ENCODE measurements at regions not wholly inside any gene's neighbourhood (a gene's known extent, or its start where the extent isn't known, plus 50 kb on each side); places are given as distances from the start of the nearest gene placed in this dataset.

DNA sequence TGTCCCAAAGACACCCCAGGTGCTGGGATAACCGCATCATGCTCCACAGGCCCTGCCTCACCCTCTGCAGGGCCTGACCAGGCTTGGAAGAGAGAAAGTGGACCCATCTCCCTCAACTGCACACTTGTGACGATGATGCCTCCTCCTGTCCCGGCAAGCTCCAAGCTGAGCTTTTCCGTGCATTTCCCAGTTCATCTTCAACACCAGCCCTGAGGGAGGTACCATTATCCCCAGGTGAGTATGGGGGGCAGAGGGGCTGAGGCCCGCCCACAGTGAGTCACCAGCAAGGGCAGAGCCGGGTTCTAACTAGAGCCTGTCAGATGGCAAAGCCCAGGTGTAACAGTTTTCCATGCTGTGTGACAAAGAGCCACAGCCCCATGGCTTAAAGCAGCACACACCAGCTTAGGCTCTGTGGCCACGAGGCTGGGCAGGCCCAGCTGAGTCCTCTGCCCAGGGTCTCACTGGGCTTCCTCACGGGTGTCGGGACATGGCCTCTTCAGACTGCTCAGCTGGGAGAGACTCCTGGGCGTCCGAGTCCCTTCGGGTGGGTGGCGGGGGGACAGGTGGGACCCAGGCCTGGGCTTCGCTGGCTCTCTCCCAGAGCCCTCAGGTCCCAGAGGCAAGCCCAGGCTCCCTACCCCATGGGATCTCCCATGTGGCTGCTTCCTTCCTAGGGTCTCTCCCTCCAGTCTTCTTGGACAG lies 108.4 kb upstream of the OTOS start:
- Histone ChIP-seq H3K36me3 (no peaks in the 10 kb centered on the region), H3K9me3 (no peaks in the 10 kb centered on the region), H3K27me3 (no peaks in the 10 kb centered on the region), H3K4me3 (no peak overlapping the region), H3K4me1 (peaks cover 6 to 45% (median 24%) of the 10 kb centered on the region in 12 donors), H3K27ac (peak overlapping the region in 3 of 12 donors; percentile 80 to 97 (median 83))
- ATAC-seq (no peak), DNase-seq (peak in 1 of 5 donors; percentile 22)
- intact Hi-C loops (cut with DNase I) = no loop called here
- WGBS, 4 donors = 80 to 86% (median 86%) methylated on average over 8 to 14 of the region's 14 CpGs
- TF ChIP-seq, protein P1, sequence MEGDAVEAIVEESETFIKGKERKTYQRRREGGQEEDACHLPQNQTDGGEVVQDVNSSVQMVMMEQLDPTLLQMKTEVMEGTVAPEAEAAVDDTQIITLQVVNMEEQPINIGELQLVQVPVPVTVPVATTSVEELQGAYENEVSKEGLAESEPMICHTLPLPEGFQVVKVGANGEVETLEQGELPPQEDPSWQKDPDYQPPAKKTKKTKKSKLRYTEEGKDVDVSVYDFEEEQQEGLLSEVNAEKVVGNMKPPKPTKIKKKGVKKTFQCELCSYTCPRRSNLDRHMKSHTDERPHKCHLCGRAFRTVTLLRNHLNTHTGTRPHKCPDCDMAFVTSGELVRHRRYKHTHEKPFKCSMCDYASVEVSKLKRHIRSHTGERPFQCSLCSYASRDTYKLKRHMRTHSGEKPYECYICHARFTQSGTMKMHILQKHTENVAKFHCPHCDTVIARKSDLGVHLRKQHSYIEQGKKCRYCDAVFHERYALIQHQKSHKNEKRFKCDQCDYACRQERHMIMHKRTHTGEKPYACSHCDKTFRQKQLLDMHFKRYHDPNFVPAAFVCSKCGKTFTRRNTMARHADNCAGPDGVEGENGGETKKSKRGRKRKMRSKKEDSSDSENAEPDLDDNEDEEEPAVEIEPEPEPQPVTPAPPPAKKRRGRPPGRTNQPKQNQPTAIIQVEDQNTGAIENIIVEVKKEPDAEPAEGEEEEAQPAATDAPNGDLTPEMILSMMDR (IDR thresholded peaks at IDR 0.05) = no peak

DNA sequence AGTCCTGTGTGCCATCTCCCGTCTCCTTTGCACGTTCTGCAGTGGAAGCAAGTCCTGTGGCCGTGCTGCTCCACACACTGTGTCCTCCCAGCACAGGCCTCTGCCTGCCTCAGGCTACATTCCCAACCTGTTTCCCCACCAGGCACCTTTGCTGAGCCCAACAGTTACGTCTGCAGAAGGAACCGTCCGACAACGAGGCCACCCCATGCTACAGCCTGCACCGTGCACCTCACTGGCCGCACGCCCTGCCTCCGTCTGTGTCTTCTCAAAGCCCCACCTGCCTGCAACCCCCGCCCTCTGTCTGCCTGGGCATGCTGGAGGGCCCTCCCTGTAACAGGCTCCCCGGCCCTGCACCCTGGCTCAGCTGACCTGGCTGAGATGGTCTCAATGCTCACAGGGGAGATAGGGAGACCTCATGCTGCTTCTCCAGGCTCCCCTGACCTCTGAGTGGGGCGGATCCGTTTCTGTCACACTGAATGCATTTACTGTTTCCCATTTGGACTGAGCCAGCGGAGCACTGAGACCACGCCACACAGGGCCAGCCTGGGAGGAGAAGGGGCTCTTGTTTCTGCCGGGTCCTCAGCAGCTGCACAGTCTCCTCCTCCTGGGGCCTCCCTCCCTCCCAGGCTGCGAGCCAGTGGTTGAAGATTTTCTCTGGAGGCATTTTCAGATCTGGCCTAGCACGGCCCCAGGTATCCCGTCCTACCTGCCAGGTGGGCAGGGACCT lies 109.1 kb upstream of the OTOS start:
- TF ChIP-seq, protein P1 (IDR thresholded peaks at IDR 0.05) = no peak
- TF ChIP-seq POLR2A (IDR thresholded peaks at IDR 0.05) = no peak
- peaks cover 6 to 45% (median 24%) of the 10 kb centered on the region in 12 donors for H3K4me1 ChIP-seq
- intact Hi-C loops (cut with DNase I) = no loop called here
- DNase-seq = peak in 1 of 5 donors; percentile 33
- H3K27ac ChIP-seq = peak overlapping the region in 8 of 12 donors; percentile 6 to 97 (median 88)
- no peaks in the 10 kb centered on the region for H3K9me3 ChIP-seq
- H3K4me3 ChIP-seq = no peak overlapping the region
- 72 to 83% (median 76%) methylated on average over 17 to 21 of the region's 21 CpGs for WGBS, 4 donors
- H3K36me3 ChIP-seq = no peaks in the 10 kb centered on the region
- no peaks in the 10 kb centered on the region for H3K27me3 ChIP-seq
- no peak for ATAC-seq

DNA sequence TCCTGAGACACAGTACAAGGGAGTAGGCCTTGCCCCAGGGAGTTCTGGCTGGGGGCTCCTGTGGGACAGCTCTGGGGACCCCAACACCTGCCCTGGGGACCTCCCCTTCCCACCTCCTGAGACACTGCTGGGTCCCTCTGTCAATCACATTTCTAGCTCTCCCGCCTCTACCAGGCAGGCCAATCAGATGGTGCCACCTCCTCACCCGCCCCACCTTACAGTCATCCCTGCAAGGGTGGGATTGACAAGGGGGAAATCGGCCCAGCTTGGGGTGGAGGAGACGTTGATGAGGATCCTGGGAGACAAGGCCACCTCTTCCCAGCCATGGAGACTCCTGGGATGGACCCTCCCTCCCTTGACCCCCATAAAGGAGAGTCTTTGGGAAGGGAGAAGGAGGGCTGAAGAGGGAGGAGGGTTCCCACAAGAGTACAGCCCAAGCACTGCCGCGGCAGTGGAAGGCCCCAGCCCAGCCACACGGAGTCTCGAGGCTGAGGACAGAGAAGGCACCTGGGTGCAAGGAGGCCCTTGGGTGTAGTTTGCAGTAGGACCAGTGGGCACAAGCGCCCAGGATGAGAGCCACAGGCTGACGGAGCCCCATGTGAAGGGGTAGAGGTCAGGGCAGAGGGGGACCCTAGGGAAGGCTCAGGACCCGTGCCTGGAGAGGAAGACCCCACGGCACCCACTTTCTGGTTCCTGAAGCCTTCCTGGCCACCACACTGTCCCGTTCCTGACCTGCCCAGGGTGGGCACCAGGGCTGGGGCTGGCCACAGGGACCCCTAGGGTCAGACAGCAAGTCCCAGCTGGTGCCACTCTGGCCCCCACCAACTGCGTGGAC lies 109.9 kb upstream of the OTOS start:
- DNase-seq = peak in 1 of 5 donors; percentile 34
- Histone ChIP-seq H3K4me3 (no peak overlapping the region), H3K9me3 (no peaks in the 10 kb centered on the region), H3K4me1 (peaks cover 6 to 45% (median 24%) of the 10 kb centered on the region in 12 donors), H3K27me3 (no peaks in the 10 kb centered on the region), H3K36me3 (no peaks in the 10 kb centered on the region), H3K27ac (peak overlapping the region; percentile 72 to 97 (median 87))
- TF ChIP-seq, protein P1 (IDR thresholded peaks at IDR 0.05) = no peak
- TF ChIP-seq POLR2A (IDR thresholded peaks at IDR 0.05) = no peak
- intact Hi-C loops (cut with DNase I) = no loop called here
- 83 to 94% (median 86%) methylated on average over 10 to 14 of the region's 14 CpGs for WGBS, 4 donors
- ATAC-seq = no peak

All from heart left ventricle (tissue), 16 donors.